DND-41 (cell line): ENCODE measurements at regions not wholly inside any gene's neighbourhood (a gene's known extent, or its start where the extent isn't known, plus 50 kb on each side); places are given as distances from the start of the nearest gene placed in this dataset.

Experiments
- ATAC-seq: fragments of 200-7000 bp; cut with Tn5 transposase; 3 replicates; pipeline ENCODE4 v1.9.1; 2021; ENCODE audit warnings: low read depth; ENCODE audit not compliant: insufficient read depth
- DNase-seq: peaks from one replicate; pipeline ENCODE4 v3.0.0-alpha.2; 2020
- H2AFZ ChIP-seq: 2 replicates; pipeline ENCODE4 v1.6.0; 2012; ENCODE audit warnings: low read depth, low read length
- H3K27ac ChIP-seq: 2 replicates; pipeline ENCODE4 v1.5.1; 2012; ENCODE audit warnings: low read length, inconsistent platforms
- H3K27me3 ChIP-seq: fragments of 200-600 bp; sonication (generic); 2 replicates; pipeline ENCODE4 v1.6.0; 2012; ENCODE audit warnings: low read length, mild to moderate bottlenecking, inconsistent platforms; ENCODE audit not compliant: insufficient read depth, poor library complexity
- H3K36me3 ChIP-seq: 2 replicates; pipeline ENCODE4 v1.5.1; 2012; ENCODE audit warnings: low read length, inconsistent platforms; ENCODE audit not compliant: insufficient read depth
- H3K4me1 ChIP-seq: 2 replicates; pipeline ENCODE4 v1.5.1; 2012; ENCODE audit warnings: mild to moderate bottlenecking, low read length; ENCODE audit not compliant: insufficient read depth
- H3K4me2 ChIP-seq: 2 replicates; pipeline ENCODE4 v1.6.0; 2012; ENCODE audit warnings: mild to moderate bottlenecking, moderate library complexity, low read length, inconsistent platforms; ENCODE audit not compliant: insufficient read depth
- H3K4me3 ChIP-seq, 2 experiments: fragments of 200-600 bp in 1 of 2; shearing (Covaris generic) in 1 of 2; 2 replicates each; pipeline ENCODE4 v1.5.1; 2012 to 2016; ENCODE audit warnings: inconsistent platforms in 2 of 2, low read length in 2 of 2, mild to moderate bottlenecking in 2 of 2, low read depth in 1 of 2, moderate library complexity in 1 of 2
- H3K79me2 ChIP-seq: 2 replicates; pipeline ENCODE4 v1.6.0; 2012; ENCODE audit warnings: low read length, inconsistent platforms; ENCODE audit not compliant: insufficient read depth
- H3K9ac ChIP-seq: 2 replicates; pipeline ENCODE4 v1.6.0; 2012; ENCODE audit warnings: low read depth, mild to moderate bottlenecking, inconsistent platforms, low read length, moderate library complexity
- H3K9me3 ChIP-seq: 2 replicates; pipeline ENCODE4 v1.5.1; 2012; ENCODE audit warnings: low read length, moderate library complexity, mild to moderate bottlenecking, inconsistent platforms; ENCODE audit not compliant: insufficient read depth, severe bottlenecking
- H4K20me1 ChIP-seq: 2 replicates; pipeline ENCODE4 v1.6.0; 2012; ENCODE audit warnings: low read length; ENCODE audit not compliant: insufficient read depth
- CTCF ChIP-seq: IDR thresholded peaks from 2 replicates; pipeline ENCODE4 v1.5.1; 2012; ENCODE audit warnings: borderline replicate concordance, low read length, moderate library complexity, mild to moderate bottlenecking; ENCODE audit not compliant: poor library complexity, severe bottlenecking; ENCODE audit errors: extremely low read depth
- EZH2 ChIP-seq: IDR thresholded peaks from 3 replicates; pipeline ENCODE4 v1.6.1; 2012; ENCODE audit warnings: borderline replicate concordance, low read depth, mild to moderate bottlenecking, moderate library complexity, low read length, inconsistent platforms; ENCODE audit not compliant: severe bottlenecking

GRCh38 chr16:17559394-17559793 lies 88.6 kb upstream of the XYLT1 start:
- no peaks in the 10 kb centered on the region; the same call in 1 of the 2 replicates for H4K20me1 ChIP-seq

GRCh38 chr16:17557949-17558348 lies 87.2 kb upstream of the XYLT1 start:
- Histone ChIP-seq H3K4me1 (no peaks in the 10 kb centered on the region), H3K36me3 (no peaks in the 10 kb centered on the region), H3K4me3 (no peak overlapping the region), H3K9ac (no peak overlapping the region), H3K27ac (no peak overlapping the region), H3K4me2 (no peak overlapping the region), H3K9me3 (no peaks in the 10 kb centered on the region), H3K27me3 (no peaks in the 10 kb centered on the region), H4K20me1 (no peaks in the 10 kb centered on the region; the same call in 1 of the 2 replicates), H2AFZ (no peak overlapping the region), H3K79me2 (no peaks in the 10 kb centered on the region)
- DNase-seq (no peak), ATAC-seq (no peak)
- TF ChIP-seq CTCF (no peak), EZH2 (no peak)

More at GRCh38 chr16:17559394-17559793, 88.6 kb upstream of the XYLT1 start:
- Histone ChIP-seq H3K9me3 (no peaks in the 10 kb centered on the region), H3K79me2 (no peaks in the 10 kb centered on the region), H3K4me3 (no peak overlapping the region), H3K36me3 (no peaks in the 10 kb centered on the region), H3K4me2 (no peak overlapping the region), H3K9ac (no peak overlapping the region), H2AFZ (no peak overlapping the region), H3K4me1 (no peaks in the 10 kb centered on the region), H3K27me3 (no peaks in the 10 kb centered on the region), H3K27ac (no peak overlapping the region)
- ATAC-seq (no peak), DNase-seq (no peak)
- no peak for TF ChIP-seq EZH2
- TF ChIP-seq CTCF: no peak

GRCh38 chr16:17557480-17557879 lies 86.7 kb upstream of the XYLT1 start:
- no peak overlapping the region for H3K27ac ChIP-seq
- no peak overlapping the region for H2AFZ ChIP-seq
- no peak for TF ChIP-seq EZH2
- TF ChIP-seq CTCF: no peak
- no peak overlapping the region for H3K4me3 ChIP-seq
- no peaks in the 10 kb centered on the region; the same call in 1 of the 2 replicates for H4K20me1 ChIP-seq
- no peaks in the 10 kb centered on the region for H3K9me3 ChIP-seq
- no peaks in the 10 kb centered on the region for H3K79me2 ChIP-seq
- ATAC-seq (no peak), DNase-seq (no peak)
- H3K4me2 ChIP-seq: no peak overlapping the region
- no peaks in the 10 kb centered on the region for H3K4me1 ChIP-seq
- no peaks in the 10 kb centered on the region for H3K36me3 ChIP-seq
- H3K27me3 ChIP-seq: no peaks in the 10 kb centered on the region
- H3K9ac ChIP-seq: no peak overlapping the region
